ENCODE measurements at regions not wholly inside any gene's neighbourhood (a gene's known extent, or its start where the extent isn't known, plus 50 kb on each side); places are given as distances from the start of the nearest gene placed in this dataset.

- ChIA-PET CTCF (no interaction called here), POLR2A (ENCODE audit: unreplicated experiment) (no interaction called here)
- H3K27me3 ChIP-seq (ENCODE audit: insufficient read depth, low read depth): peaks cover 91% of the 10 kb centered on the region
- TF ChIP-seq EZH2 (IDR thresholded peaks at IDR 0.05; ENCODE audit: low read depth) (no peak), CTCF (conservative IDR thresholded peaks at IDR 0.05) (no peak)
- DNase-seq: no peak
- H3K4me2 ChIP-seq: no peak overlapping the region
- no peaks in the 10 kb centered on the region for H3K79me2 ChIP-seq (ENCODE audit: low read depth)
- no peak overlapping the region for H3K27ac ChIP-seq
- intact Hi-C loops (cut with micrococcal nuclease; ENCODE audit: unreplicated experiment): no loop called here
- H3K4me3 ChIP-seq: no peak overlapping the region
- no peaks in the 10 kb centered on the region for H3F3A ChIP-seq (ENCODE audit: insufficient read depth, low read depth)
- H2AFZ ChIP-seq: no peak overlapping the region
- no peaks in the 10 kb centered on the region for H4K20me1 ChIP-seq (ENCODE audit: insufficient read depth)
- no TSS peak for BruUV-seq (replicated peaks)
- H3K36me3 ChIP-seq (ENCODE audit: low read depth): no peaks in the 10 kb centered on the region
- H3K9me3 ChIP-seq (ENCODE audit: insufficient read depth, low read depth): no peaks in the 10 kb centered on the region
- no peaks in the 10 kb centered on the region for H3K4me1 ChIP-seq (replicated peaks; ENCODE audit: insufficient read depth)
- H3K9me2 ChIP-seq (ENCODE audit: insufficient read depth): no peaks in the 10 kb centered on the region
Observed at GRCh38 chr17:79282294-79282693, 207.7 kb downstream of the ENGASE start.

- TF ChIP-seq EZH2 (IDR thresholded peaks at IDR 0.05; ENCODE audit: low read depth) (no peak), CTCF (conservative IDR thresholded peaks at IDR 0.05) (no peak)
- no peaks in the 10 kb centered on the region for H3K9me3 ChIP-seq (ENCODE audit: insufficient read depth, low read depth)
- H3K36me3 ChIP-seq (ENCODE audit: low read depth): no peaks in the 10 kb centered on the region
- no peak overlapping the region for H3K4me2 ChIP-seq
- intact Hi-C loops (cut with micrococcal nuclease; ENCODE audit: unreplicated experiment): no loop called here
- no peaks in the 10 kb centered on the region for H3K4me1 ChIP-seq (replicated peaks; ENCODE audit: insufficient read depth)
- H3K9me2 ChIP-seq (ENCODE audit: insufficient read depth): no peaks in the 10 kb centered on the region
- DNase-seq: no peak
- no peaks in the 10 kb centered on the region for H3K79me2 ChIP-seq (ENCODE audit: low read depth)
- no peaks in the 10 kb centered on the region for H3F3A ChIP-seq (ENCODE audit: insufficient read depth, low read depth)
- ChIA-PET POLR2A (ENCODE audit: unreplicated experiment) (no interaction called here), CTCF (no interaction called here)
- no peak overlapping the region for H3K27ac ChIP-seq
- H2AFZ ChIP-seq: no peak overlapping the region
- H4K20me1 ChIP-seq (ENCODE audit: insufficient read depth): no peaks in the 10 kb centered on the region
- H3K27me3 ChIP-seq (ENCODE audit: insufficient read depth, low read depth): peaks cover 86% of the 10 kb centered on the region
- no TSS peak for BruUV-seq (replicated peaks)
- H3K4me3 ChIP-seq: no peak overlapping the region
Observed at GRCh38 chr17:79281803-79282202, 207.2 kb downstream of the ENGASE start.

GRCh38 chr17:79280866-79281572 lies 206.4 kb downstream of the ENGASE start:
- no peaks in the 10 kb centered on the region for H4K20me1 ChIP-seq (ENCODE audit: insufficient read depth)
- H3K4me2 ChIP-seq: no peak overlapping the region
- no peaks in the 10 kb centered on the region for H3K9me2 ChIP-seq (ENCODE audit: insufficient read depth)
- intact Hi-C loops (cut with micrococcal nuclease; ENCODE audit: unreplicated experiment): no loop called here
- no peaks in the 10 kb centered on the region for H3F3A ChIP-seq (ENCODE audit: insufficient read depth, low read depth)
- TF ChIP-seq EZH2 (IDR thresholded peaks at IDR 0.05; ENCODE audit: low read depth) (no peak), CTCF (conservative IDR thresholded peaks at IDR 0.05) (no peak)
- CTCF ChIA-PET: no interaction called here
- no peaks in the 10 kb centered on the region for H3K4me1 ChIP-seq (replicated peaks; ENCODE audit: insufficient read depth)
- no TSS peak for BruUV-seq (replicated peaks)
- no peaks in the 10 kb centered on the region for H3K9me3 ChIP-seq (ENCODE audit: insufficient read depth, low read depth)
- H3K36me3 ChIP-seq (ENCODE audit: low read depth): no peaks in the 10 kb centered on the region
- H3K27me3 ChIP-seq (ENCODE audit: insufficient read depth, low read depth): peaks cover 79% of the 10 kb centered on the region
- no peak overlapping the region for H2AFZ ChIP-seq
- no peaks in the 10 kb centered on the region for H3K79me2 ChIP-seq (ENCODE audit: low read depth)
- DNase-seq: no peak
- no peak overlapping the region for H3K4me3 ChIP-seq
- POLR2A ChIA-PET (ENCODE audit: unreplicated experiment): interaction anchor here (0.7 kb wide), 1 partner anchor 205 kb away, joined by 6 read pairs; no protein-coding TSS in a partner anchor
- no peak overlapping the region for H3K27ac ChIP-seq
